Kidney epithelial cell (primary cell): ENCODE measurements at regions not wholly inside any gene's neighbourhood (a gene's known extent, or its start where the extent isn't known, plus 50 kb on each side); places are given as distances from the start of the nearest gene placed in this dataset.

Experiments used
- DNase-seq: peaks from one replicate; pipeline ENCODE4 v3.0.0-alpha.2; 2010; ENCODE audit warnings: low read depth
- H3K27me3 ChIP-seq: 2 replicates; pipeline ENCODE4 v1.6.0; 2011; ENCODE audit warnings: low read length; ENCODE audit not compliant: control insufficient read depth, insufficient read depth
- H3K36me3 ChIP-seq: 2 replicates; pipeline ENCODE4 v1.5.1; 2011; ENCODE audit warnings: low read length; ENCODE audit not compliant: control insufficient read depth, insufficient read depth
- H3K4me3 ChIP-seq: 2 replicates; pipeline ENCODE4 v1.5.1; 2011; ENCODE audit warnings: low read depth, mild to moderate bottlenecking, control low read depth, low read length
- CTCF ChIP-seq: IDR thresholded peaks from 2 replicates; pipeline ENCODE4 v1.5.1; 2011; ENCODE audit warnings: mild to moderate bottlenecking, moderate library complexity, low read length, control low read depth, inconsistent platforms; ENCODE audit not compliant: insufficient read depth, poor library complexity, severe bottlenecking

GRCh38 chr11:95450547-95451123 lies 219.6 kb upstream of the SESN3 start:
- Histone ChIP-seq H3K36me3 (no peaks in the 10 kb centered on the region), H3K27me3 (no peaks in the 10 kb centered on the region), H3K4me3 (no peak overlapping the region)
- TF ChIP-seq CTCF = no peak
- no peak for DNase-seq

GRCh38 chr11:95445746-95446333 lies 214.8 kb upstream of the SESN3 start:
- no peaks in the 10 kb centered on the region for H3K36me3 ChIP-seq
- no peak for DNase-seq
- H3K4me3 ChIP-seq = no peak overlapping the region
- no peaks in the 10 kb centered on the region for H3K27me3 ChIP-seq
- no peak for TF ChIP-seq CTCF

- no peaks in the 10 kb centered on the region for H3K27me3 ChIP-seq
- H3K36me3 ChIP-seq = no peaks in the 10 kb centered on the region
- DNase-seq = no peak
- H3K4me3 ChIP-seq = no peak overlapping the region
- TF ChIP-seq CTCF = no peak
Observed at GRCh38 chr11:95444309-95445241, 213.6 kb upstream of the SESN3 start.

GRCh38 chr11:95443386-95443785 lies 212.4 kb upstream of the SESN3 start:
- TF ChIP-seq CTCF = no peak
- no peaks in the 10 kb centered on the region for H3K36me3 ChIP-seq
- H3K27me3 ChIP-seq = no peaks in the 10 kb centered on the region
- H3K4me3 ChIP-seq = no peak overlapping the region
- DNase-seq = no peak

GRCh38 chr11:95442531-95443050 lies 211.6 kb upstream of the SESN3 start:
- no peaks in the 10 kb centered on the region for H3K36me3 ChIP-seq
- H3K27me3 ChIP-seq = no peaks in the 10 kb centered on the region
- H3K4me3 ChIP-seq = no peak overlapping the region
- DNase-seq = no peak
- TF ChIP-seq CTCF = no peak
